Activated CD4-positive, CD25-positive, alpha-beta regulatory T cell treated with anti-CD3 and anti-CD28 coated beads, Interleukin-2, amount 50 U/mL, for 24 hours (primary cell): ENCODE measurements at regions not wholly inside any gene's neighbourhood (a gene's known extent, or its start where the extent isn't known, plus 50 kb on each side); places are given as distances from the start of the nearest gene placed in this dataset.
"Not testable (repeated sequence)": the region's sequence is repeated elsewhere in the genome, so short reads cannot be mapped to it uniquely, and the experiment has no call there.

Source experiments
- ATAC-seq, 2 donors: fragments of 150-1000 bp; cut with Tn5 transposase; one replicate each; pipeline ENCODE4 v1.10.0; 2021; ENCODE audit warnings: mild to moderate bottlenecking in 1 of 2, moderate library complexity in 1 of 2

DNA sequence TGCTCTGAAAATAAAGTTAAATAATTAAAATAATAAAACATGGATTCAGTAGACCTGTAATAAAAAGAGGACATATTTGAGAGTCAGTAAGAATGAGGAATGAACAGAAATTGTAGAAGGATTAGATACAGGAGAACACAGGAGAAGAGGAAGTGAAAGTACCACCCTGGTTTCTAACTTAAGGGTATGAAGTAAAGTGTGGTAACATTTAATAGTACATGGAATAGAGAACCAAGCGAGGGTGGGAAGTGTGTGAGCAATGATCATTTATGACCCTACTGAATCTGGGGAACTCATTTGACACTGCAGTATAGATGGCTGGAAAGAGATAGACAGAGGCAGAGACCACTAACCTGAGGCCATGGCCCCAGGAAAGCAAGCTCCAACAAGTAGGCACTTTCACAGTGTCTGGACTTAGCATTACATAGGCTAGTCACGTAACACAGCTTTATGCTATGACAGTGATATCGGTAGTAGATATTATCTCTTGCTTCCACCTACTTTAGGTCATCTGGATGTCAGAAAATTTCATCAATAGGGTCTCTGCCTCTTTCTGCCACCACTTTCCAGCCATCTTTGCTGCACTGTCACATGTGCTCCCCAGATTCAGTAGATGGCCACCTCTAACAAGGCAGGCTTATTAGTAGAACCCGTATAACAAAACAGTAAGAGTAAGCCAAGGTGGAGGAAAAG lies 633.9 kb upstream of the MIR17HG start:
- ATAC-seq: no peak

DNA sequence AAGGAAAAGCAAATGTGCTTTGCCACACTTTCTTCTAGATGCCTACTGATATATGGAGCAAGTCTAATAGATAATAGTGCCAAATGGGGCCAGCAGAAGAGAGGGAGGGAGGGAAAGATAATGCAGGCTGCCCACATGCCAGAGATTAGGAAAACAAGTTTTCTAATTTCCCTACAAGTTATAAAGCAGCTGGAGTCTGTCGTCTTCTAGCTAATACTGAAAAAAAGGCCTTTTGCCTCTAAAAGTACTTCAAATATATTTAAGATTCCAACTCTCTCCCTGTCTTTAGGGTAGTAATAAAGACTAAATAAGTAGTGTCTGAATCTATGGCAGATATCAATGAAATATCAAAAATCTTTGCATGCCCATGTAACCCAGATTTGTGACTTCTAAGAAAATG lies 632.0 kb upstream of the MIR17HG start:
- ATAC-seq: no peak

DNA sequence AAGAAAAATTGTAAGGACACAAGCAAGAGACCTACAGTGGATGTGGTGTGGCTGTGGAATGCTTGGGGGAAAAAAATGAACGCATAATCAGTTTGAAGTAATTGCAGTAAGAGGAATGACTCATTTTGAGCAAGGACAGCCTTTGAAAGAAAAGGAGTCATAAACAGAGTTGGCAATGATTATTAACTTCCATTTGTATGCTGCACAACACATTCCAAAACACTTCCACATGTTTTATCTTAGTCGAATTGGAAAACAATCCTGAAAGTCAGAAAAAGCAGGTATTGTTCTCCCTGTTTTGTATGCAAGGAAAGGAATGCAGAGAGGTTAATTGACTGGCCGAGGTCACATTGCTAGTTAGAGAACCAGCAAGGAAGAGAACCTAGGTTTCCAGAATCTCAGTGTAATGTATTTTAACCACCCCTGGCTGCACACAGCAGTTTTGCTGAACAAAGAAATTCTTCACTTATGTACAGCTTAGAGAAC lies 630.0 kb upstream of the MIR17HG start:
- ATAC-seq: no peak

DNA sequence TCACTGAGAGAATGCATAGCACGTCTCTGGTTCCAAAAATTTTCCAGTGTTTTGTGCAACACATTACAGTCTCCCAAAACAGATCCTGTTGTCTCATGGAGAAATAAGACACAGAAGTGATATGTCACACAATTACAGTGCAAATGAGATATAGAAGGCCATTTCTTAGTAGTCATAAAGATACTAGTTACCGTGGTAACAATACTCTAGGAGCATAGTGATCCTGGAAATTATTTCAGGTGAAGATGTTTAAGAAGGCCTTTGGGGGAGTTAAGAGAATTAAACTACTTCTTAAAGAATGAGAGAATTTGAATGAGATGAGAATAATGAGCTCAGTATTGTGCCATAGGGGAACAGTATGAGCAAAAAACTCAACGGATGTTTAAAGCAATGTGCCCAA lies 628.0 kb upstream of the MIR17HG start:
- ATAC-seq: no peak

DNA sequence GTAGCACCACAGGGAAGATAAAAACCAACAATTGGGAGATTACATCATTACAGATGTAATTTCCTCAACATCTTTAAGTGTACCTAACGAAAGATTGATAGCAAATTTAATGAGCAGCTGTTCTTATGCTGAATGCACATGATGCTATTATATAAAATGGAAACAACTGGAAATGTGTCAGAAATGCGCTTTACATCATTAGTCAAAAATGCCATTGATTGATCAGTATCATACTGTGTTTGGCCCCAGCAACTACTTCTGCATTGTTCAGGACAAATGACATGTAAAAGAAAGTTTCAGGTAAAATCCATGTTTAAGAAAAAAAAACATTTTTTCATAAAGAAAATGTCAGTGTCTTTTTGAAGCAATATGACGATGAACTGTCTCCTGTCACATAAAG lies 625.5 kb upstream of the MIR17HG start:
- no peak for ATAC-seq

DNA sequence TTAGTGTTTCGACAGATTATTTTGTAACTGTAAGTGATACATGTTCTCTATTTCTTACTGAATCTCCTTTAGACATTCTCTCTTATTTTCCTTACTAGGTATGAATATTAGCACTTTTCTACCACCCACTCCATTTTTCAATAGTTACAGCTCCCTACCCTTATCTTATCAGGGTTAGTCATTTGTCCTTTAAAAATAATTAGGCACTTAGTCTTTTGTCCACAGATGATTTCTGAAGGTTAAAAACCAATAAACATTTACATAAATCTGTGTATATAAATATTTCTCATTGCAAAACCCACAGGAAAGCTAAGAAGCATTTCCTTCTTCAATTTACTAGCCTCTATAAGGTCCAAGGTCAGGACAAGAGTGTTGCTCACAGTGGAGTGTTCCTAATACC lies 624.1 kb upstream of the MIR17HG start:
- ATAC-seq: no peak

DNA sequence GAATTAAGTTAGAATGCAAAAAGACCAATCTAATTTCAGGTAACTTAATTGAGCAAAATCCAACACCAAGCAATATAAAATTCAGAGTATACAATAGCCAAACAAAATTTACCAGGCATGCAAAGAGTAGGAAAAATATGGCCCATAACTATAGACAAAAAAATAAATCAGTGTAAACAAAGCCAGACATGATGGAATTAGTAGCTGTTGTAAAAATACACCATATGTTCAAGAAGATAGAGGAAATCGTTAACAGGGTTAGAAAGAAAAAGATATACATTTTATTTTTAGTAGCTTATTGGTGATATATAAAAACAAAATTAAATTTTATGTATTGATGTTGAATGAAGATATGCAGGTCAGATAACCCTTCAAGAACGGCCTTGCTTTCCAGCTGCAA lies 621.1 kb upstream of the MIR17HG start:
- no peak for ATAC-seq

DNA sequence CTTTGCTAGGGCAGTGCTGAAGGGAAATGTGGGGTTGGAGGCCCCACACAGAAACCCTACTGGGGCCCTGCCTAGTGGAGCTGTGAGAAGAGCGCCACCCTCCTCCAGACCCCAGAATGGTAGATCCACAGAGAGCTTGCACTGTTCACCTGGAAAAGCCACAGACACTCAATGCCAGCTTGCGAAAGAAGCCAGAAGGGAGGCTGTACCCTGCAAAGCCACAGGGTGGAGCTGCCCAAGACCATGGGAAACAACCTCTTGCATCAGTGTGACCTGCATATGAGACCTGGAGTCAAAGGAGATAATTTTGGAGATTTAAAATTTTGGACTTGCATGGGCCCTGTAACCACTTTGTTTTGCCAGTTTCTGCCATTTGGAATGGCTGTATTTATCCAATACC lies 615.4 kb upstream of the MIR17HG start:
- no peak for ATAC-seq

DNA sequence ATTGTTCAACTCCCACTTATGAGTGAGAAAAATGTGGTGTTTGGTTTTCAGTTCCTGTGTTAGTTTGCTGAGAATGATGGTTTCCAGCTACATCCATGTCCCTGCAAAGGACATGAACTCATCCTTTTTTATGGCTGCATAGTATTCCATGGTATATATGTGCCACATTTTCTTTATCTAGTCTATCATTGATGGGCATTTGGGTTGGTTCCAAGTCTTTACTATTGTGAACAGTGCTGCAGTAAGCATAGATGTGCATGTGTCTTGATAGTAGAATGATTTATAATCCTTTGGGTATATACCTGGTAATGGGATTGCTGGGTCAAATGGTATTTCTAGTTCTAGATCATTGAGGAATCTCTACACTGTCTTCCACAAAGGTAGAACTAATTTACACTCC lies 613.0 kb upstream of the MIR17HG start:
- not testable (repeated sequence) for ATAC-seq

DNA sequence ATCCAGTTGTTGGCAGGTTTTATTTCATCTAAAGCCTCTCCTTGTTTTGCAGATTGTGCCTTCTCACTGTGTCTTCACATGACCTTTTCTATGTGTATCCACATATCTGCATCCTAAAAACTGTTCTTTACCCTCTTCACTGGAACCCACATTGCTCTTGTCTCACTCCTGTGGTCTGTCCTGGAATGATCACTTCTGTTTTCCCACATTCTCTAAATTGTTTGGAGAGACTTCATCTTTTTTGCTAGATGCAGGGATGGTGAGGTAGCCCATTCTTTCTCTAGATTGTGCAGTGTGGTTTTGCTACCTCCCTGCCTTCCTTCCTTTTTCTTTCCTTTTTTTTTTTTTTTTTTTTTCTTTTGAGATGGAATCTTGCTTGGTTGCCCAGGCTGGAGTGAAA lies 608.6 kb upstream of the MIR17HG start:
- no peak for ATAC-seq

DNA sequence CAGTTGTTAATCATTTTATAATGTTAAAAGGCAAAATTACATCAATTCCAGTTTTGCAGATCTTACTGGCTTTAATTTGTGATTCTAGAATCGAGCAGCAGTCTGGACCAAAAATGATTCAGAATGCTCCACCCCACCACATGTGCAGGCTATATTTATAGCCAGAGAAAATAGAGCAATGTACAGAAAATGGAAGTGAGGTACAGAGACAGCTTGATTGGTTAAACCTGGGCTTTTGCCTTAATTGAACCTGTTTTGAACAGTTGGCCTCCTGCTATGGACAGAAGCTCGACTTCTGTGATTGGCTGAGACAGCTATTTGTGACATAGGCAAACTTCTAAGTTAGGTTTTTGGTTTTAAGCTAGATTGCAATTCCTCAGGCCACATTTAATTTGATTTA lies 607.4 kb upstream of the MIR17HG start:
- ATAC-seq: no peak

DNA sequence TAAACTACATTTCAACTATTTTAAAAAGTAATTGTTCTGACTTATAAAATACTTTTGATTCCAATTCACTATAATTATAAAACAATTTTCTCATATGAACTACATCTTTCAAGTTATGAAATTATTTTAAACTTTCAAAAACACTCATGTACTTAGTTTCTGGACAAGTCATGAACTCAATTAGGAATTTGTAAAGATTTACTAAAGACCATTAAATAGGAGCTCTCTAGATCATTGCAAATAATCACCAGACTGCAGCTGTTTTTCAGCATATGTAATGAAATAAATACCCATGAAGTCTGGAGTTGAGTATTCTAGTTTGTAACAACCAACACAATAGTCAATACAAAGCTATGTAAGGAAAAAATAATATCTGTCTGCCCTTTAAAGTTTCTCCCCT lies 605.1 kb upstream of the MIR17HG start:
- ATAC-seq: no peak

DNA sequence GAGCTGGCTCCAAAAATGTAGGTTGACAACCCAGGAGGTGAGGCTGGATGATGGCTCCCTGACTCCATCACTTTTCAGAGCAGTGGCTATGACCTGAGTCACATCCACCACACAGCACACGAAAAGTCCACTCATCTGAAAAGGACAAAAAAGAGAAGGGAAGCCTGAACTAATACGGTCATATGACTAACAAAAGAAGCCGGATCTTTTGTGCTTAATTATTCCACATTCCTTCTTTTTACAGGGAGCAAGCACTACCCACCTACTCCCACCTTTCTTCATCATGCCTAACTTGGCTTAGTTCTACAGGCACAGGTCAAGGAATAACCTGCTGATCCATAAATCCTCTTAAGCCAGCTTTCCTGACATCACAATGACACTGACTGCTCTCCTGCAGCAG lies 601.3 kb upstream of the MIR17HG start:
- ATAC-seq: no peak

DNA sequence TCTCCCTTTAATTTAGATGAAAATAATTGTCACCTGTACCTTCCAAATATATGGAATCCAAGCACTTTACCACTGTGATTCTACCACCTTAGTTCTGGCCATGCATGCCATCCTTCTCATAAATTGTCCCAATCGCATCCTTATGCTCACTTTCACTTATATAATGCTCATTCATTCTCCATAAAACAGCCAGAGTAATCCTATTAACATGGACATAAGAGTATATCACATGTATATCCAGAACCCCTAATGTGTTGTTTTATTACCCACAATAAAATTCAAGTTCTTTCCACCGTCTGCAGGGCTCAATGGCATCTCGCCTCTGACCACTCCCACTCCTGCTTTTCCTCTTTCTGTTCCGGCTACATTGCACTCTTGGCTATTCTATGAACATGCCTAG lies 597.5 kb upstream of the MIR17HG start:
- ATAC-seq: no peak

DNA sequence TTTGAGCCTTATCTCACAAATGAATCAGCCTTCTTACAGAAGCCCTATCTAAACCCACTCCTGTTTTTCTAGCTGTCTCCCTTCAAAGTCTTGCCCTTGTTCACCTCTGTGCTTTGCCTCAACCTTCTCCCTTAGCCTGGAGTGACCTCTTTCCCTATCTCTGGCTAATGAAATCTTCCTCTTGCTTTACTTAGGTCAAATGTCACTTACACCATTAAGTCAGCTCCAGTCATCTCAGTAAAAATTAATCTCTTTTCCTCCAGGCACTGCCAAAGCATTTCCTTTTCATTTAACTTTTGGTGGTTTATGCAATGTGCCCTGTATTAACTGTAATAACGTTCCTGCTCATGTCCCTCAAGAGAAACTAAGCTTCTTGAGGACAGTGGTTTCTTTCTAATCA lies 596.5 kb upstream of the MIR17HG start:
- no peak for ATAC-seq

DNA sequence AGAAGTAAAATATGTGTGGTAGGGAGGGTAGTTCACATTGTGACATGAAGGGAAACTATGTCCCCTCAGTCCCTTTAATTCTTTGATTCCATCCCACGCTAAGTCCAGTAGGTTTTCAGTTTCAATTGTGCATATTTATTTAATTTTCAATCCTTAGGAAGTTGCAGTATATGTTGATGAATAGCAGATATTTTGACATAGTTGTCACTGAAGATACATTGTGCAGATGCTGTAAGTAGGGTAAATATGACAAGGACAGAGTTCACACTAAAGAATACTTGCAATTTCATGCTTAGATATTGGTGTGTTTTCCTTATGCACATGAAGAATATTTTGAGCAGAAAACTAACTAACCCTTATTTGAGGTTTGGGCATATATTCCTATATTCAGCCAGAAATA lies 595.4 kb upstream of the MIR17HG start:
- no peak for ATAC-seq

DNA sequence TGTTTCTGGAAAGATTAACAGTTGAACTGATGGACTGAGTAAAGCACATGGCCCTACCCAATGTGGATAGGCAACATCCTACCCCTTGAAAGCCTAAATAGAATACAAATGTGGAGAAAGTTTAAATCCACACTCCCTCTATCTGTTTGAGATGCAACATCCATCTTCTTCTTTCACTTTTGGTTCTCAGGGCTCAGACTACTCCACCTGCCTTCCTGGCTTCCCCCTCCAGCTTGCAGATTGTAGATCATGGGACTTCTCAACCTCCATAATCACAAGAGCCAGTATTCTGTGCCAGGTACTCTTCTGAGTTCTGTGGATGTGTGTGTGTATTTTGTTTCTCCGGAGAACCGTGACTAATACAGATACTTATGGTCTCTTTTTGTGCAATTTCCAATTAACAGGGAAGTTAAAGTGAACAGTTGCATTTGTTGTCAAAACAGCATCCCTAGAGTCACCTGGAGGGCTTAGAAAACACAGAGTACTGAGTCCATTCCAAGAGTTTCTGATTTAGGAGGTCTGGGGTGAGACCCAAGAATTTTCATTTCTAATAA lies 590.3 kb upstream of the MIR17HG start:
- no peak for ATAC-seq

DNA sequence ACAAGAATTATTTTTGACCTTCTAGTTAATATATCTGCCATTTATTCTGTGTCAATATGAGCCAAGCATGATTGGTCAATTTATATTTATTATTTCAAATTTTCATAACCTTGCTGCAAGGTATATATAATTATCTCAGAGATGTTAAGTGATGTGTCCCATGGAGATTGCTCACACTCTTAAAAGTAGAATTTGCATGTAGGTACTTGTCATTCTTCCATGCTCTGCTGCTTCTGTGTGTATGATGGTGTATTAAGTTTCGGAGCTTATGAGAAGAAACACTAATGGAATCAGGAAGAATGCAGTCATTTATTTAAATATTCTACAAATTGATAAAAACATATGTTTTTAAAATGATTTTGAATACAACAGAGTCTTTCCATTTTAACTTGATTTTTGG lies 586.8 kb upstream of the MIR17HG start:
- ATAC-seq: no peak

DNA sequence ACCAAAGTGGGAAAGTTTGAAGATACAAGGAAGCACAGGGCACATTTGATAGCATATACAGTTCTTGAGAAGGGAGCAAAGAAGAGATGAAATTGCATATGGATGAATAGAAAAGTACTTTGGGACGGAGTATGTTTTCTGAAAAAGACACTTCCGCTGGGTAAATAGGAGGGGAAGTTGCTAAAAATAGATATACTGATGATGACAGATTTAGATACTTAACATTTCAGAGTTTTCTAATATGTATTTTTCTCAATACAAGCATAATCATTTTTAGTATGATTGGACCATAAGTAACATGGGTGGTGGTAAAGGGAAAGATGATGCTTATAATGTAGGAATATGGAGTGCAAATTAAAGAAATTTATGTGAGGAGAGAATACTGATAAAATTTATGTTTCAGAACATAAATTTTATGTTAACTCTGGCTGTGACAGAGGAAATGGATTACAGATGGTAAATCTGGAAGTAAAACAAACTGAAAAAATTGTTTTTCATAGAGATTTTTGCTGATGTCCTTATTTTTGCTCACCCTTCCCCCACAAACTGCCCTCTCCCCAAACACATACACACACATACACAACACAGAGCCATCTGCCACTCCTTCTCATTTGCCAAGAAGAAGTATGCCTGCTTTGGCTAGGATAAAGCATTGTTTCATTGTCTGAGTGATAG lies 583.9 kb upstream of the MIR17HG start:
- no peak for ATAC-seq

DNA sequence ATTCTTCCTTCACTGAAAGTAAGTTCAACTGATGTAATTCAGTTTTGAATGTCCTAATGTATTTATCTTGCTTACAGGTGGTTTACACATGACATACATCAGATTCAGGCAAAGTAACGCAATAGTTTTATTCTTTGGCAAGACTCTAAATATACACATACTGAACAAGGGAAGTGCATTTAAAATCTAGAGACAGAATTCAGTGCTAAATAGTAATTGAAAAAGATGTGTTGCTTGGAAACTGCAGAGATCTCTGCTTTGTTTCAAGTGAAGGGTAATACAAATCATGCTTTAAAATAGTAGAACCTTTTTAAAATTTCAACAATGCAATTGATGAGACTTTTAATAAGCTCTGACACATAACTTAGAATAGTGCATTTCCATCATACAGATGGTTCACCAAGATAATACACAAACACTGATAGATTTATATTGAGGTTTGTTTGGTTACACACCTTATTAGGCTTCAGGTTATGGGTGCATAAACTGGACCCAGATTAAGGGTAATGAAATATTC lies 581.0 kb upstream of the MIR17HG start:
- ATAC-seq: no peak

DNA sequence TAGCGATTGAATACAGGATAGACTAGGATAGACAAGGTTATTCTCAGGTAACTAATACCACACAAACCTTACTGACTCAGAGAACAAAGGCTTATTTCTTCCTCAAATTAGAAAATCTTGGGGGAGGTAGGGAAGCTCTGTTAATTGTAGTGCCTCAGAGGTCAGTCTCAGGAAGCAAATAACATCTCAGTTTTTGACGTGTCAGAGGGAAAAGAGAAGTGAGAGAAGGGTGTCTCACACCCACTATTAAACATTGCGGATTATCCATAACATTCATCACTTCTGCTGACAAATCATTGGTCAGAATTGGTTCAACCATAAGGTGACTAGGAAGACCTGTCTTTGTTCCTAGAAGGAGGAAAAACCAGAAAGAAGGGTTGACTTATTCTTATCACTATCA lies 579.4 kb upstream of the MIR17HG start:
- ATAC-seq: no peak

DNA sequence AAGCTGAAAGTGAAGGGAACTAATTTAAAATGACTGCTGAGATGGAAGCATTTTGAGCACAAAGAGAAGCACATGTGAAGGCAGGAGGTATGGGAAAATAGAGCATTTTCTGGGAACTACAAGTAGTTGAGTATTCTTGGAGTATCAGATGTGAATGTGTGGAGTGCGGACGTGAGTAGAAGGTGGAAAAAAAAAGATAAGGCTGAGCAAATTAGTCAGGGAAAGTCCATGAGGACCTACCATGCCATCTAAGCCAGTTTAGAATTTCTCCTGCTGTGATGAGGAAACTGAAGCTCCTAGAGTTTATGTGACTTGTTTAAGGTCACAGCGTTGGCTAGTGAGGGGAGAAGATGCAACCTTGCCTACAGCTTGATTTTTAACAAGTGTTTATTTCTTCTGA lies 578.1 kb upstream of the MIR17HG start:
- ATAC-seq: no peak

DNA sequence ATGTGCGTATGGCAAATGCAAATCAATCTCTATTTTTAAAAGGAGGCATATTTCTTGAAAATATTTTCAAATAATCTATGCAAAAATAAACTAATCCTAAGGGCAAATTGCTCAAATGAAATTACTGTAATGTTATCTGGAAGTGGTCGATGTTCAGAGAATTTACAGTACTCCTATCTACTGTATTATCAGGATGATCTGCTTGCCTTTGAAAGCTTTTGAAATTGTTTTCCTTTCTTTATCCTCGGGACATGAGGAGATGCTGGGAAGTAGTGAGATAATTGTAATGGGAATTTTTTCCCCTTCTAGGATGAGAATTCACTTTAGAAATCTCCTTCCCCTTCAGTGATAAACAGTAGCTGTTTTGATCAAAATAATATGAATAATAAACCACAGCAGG lies 577.2 kb upstream of the MIR17HG start:
- ATAC-seq: no peak

DNA sequence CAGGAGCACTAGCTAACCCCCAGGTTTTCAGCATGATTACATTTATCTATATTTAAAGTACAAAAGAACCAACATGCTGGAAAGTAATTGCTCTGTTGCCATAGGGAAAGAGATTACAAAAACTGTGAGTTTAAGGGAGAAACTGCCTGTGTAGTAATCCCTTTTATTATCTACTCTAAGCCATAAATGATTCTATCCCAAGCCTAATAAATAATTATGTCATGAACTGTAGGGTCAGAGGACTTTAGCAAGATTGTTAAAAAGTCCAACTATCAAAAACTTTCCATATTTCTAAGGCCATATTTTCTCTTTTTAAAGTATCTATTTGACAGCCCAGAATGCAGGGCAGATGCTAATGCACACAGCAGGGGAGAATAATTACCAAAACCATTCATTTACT lies 573.8 kb upstream of the MIR17HG start:
- no peak for ATAC-seq
